H1 (cell line): ENCODE measurements at regions not wholly inside any gene's neighbourhood (a gene's known extent, or its start where the extent isn't known, plus 50 kb on each side); places are given as distances from the start of the nearest gene placed in this dataset.
A peak's percentile ranks its signal among the peaks of the same experiment; 100 is the strongest.

Source experiments
- CTCF ChIA-PET: fragments of 300-600 bp; sonication (Branson Sonifier 250); formaldehyde crosslinking; loops from one replicate; lab custom pipeline; 2021; ENCODE audit not compliant: partially characterized antibody; lab: Charles Lee
- POLR2A ChIA-PET: fragments of 300-600 bp; sonication (Branson Sonifier 250); formaldehyde crosslinking; loops from one replicate; lab custom pipeline; 2021; ENCODE audit warnings: inconsistent platforms; ENCODE audit not compliant: partially characterized antibody; lab: Charles Lee
- DNase-seq, 2 experiments: peaks; one replicate each; pipeline versions ENCODE4 v3.0.0 to v3.0.0-alpha.2; 2010 to 2022; ENCODE audit warnings: low spot score in 2 of 2, low read depth in 1 of 2, mixed read lengths in 1 of 2
- FAIRE-seq: peaks from 2 replicates; lab custom pipeline; 2011; peaks lifted over from hg19 to GRCh38; lab: Jason Lieb, UNC
- H2AFZ ChIP-seq: 2 replicates; pipeline ENCODE4 v1.8.1; 2012; ENCODE audit warnings: low read length, inconsistent platforms
- H2AK5ac ChIP-seq: 2 replicates; pipeline ENCODE4 v1.6.1; 2013; ENCODE audit warnings: low read depth, low read length
- H2BK120ac ChIP-seq: replicated peaks from 2 replicates; pipeline ENCODE3; 2013; ENCODE audit warnings: low read depth, low read length, inconsistent platforms
- H2BK12ac ChIP-seq: 2 replicates; pipeline ENCODE4 v1.6.1; 2013; ENCODE audit warnings: low read depth, low read length
- H2BK15ac ChIP-seq: 2 replicates; pipeline ENCODE4 v1.6.1; 2013; ENCODE audit warnings: low read length
- H2BK20ac ChIP-seq: 2 replicates; pipeline ENCODE4 v1.6.1; 2013; ENCODE audit warnings: low read length
- H2BK5ac ChIP-seq: 2 replicates; pipeline ENCODE4 v1.6.1; 2013; ENCODE audit warnings: low read depth, low read length
- H3K14ac ChIP-seq: 2 replicates; pipeline ENCODE4 v1.6.1; 2013; ENCODE audit warnings: inconsistent platforms; ENCODE audit not compliant: insufficient read length
- H3K18ac ChIP-seq: 2 replicates; pipeline ENCODE4 v1.6.1; 2013; ENCODE audit warnings: low read length; ENCODE audit errors: extremely low read depth
- H3K23ac ChIP-seq: 2 replicates; pipeline ENCODE4 v1.6.1; 2013; ENCODE audit warnings: inconsistent platforms; ENCODE audit not compliant: insufficient read length
- H3K23me2 ChIP-seq: 2 replicates; pipeline ENCODE4 v1.6.1; 2013; ENCODE audit warnings: low read depth, low read length
- H3K27ac ChIP-seq: 2 replicates; pipeline ENCODE4 v1.6.1; 2011; ENCODE audit warnings: low read depth, low read length, inconsistent platforms
- H3K27me3 ChIP-seq, 4 experiments: replicated peaks in 1 of 4; 1 replicate in 1 of 4; 2 replicates in 3 of 4; pipeline versions ENCODE4 v1.6.1 to v1.8.1; 2011 to 2013; ENCODE audit warnings: low read length in 3 of 4, mild to moderate bottlenecking in 3 of 4, inconsistent platforms in 2 of 4, mixed read lengths in 2 of 4, moderate library complexity in 1 of 4; ENCODE audit not compliant: control insufficient read depth in 3 of 4, insufficient read depth in 3 of 4; ENCODE audit errors: extremely low read depth in 1 of 4
- H3K36me3 ChIP-seq, 4 experiments: 2 replicates each; pipeline versions ENCODE4 v1.6.1 to v1.8.1; 2011 to 2013; ENCODE audit warnings: mild to moderate bottlenecking in 4 of 4, low read length in 3 of 4, moderate library complexity in 2 of 4, control low read depth in 1 of 4, inconsistent platforms in 1 of 4; ENCODE audit not compliant: insufficient read depth in 4 of 4, control insufficient read depth in 2 of 4
- H3K4ac ChIP-seq: replicated peaks from 2 replicates; pipeline ENCODE3; 2013; ENCODE audit warnings: low read length, low read depth, mixed read lengths, inconsistent platforms; ENCODE audit not compliant: insufficient read length
- H3K4me1 ChIP-seq, 4 experiments: replicated peaks in 1 of 4; 1 replicate in 1 of 4; 2 replicates in 3 of 4; pipeline versions ENCODE4 v1.6.1 to v1.8.1; 2011 to 2013; ENCODE audit warnings: low read length in 3 of 4, inconsistent platforms in 2 of 4, mixed read lengths in 1 of 4; ENCODE audit not compliant: insufficient read depth in 4 of 4, control insufficient read depth in 3 of 4
- H3K4me2 ChIP-seq, 2 experiments: 2 replicates each; pipeline versions ENCODE4 v1.6.1 to v1.8.1; 2011 to 2013; ENCODE audit warnings: low read depth in 2 of 2, low read length in 2 of 2, control low read depth in 1 of 2, inconsistent platforms in 1 of 2, mild to moderate bottlenecking in 1 of 2; ENCODE audit not compliant: insufficient read depth in 1 of 2
- H3K4me3 ChIP-seq, 4 experiments: fragments of 200-600, 300-600 bp in 1 of 4; sonication (generic), shearing (Covaris generic), sonication (Bioruptor Twin) in 1 of 4; 2 replicates each; pipeline versions ENCODE4 v1.5.1 to v1.8.1; 2011 to 2016; ENCODE audit warnings: low read length in 4 of 4, low read depth in 3 of 4, control low read depth in 2 of 4, inconsistent platforms in 2 of 4, mild to moderate bottlenecking in 2 of 4, mixed read lengths in 1 of 4, moderate library complexity in 1 of 4; ENCODE audit not compliant: insufficient read depth in 2 of 4; ENCODE audit errors: extremely low read depth in 1 of 4
- H3K56ac ChIP-seq: replicated peaks from 2 replicates; pipeline ENCODE3; 2013; ENCODE audit warnings: low read depth, mild to moderate bottlenecking, mixed read lengths, low read length, inconsistent platforms; ENCODE audit not compliant: insufficient read length
- H3K79me1 ChIP-seq: 2 replicates; pipeline ENCODE4 v1.6.1; 2013; ENCODE audit warnings: low read depth, low read length, control low read depth
- H3K79me2 ChIP-seq, 2 experiments: 2 replicates each; pipeline versions ENCODE4 v1.6.1 to v1.8.1; 2012 to 2013; ENCODE audit warnings: low read length in 2 of 2, mild to moderate bottlenecking in 2 of 2, inconsistent platforms in 1 of 2; ENCODE audit not compliant: insufficient read depth in 2 of 2, control insufficient read depth in 1 of 2
- H3K9ac ChIP-seq, 4 experiments: replicated peaks in 1 of 4; 1 replicate in 1 of 4; 2 replicates in 3 of 4; pipeline versions ENCODE4 v1.6.1 to v1.8.1; 2011 to 2013; ENCODE audit warnings: low read depth in 3 of 4, low read length in 3 of 4, control low read depth in 2 of 4, mild to moderate bottlenecking in 2 of 4, moderate library complexity in 2 of 4, inconsistent platforms in 1 of 4; ENCODE audit errors: extremely low read depth in 1 of 4
- H3K9me3 ChIP-seq, 2 experiments: 2 replicates each; pipeline versions ENCODE4 v1.6.1 to v1.8.1; 2012 to 2013; ENCODE audit warnings: mild to moderate bottlenecking in 2 of 2, moderate library complexity in 2 of 2, control low read depth in 1 of 2, inconsistent platforms in 1 of 2, low read depth in 1 of 2, low read length in 1 of 2, mixed read lengths in 1 of 2; ENCODE audit not compliant: insufficient read depth in 2 of 2
- H4K20me1 ChIP-seq, 2 experiments: replicated peaks in 1 of 2; 2 replicates each; pipeline versions ENCODE3 to v1.8.1; 2011 to 2013; ENCODE audit warnings: inconsistent platforms in 2 of 2, low read length in 2 of 2, mild to moderate bottlenecking in 1 of 2; ENCODE audit not compliant: insufficient read depth in 2 of 2, control insufficient read depth in 1 of 2
- H4K5ac ChIP-seq: 2 replicates; pipeline ENCODE4 v1.6.1; 2013; ENCODE audit warnings: low read length, low read depth, mixed read lengths, inconsistent platforms; ENCODE audit not compliant: insufficient read length
- H4K8ac ChIP-seq: 2 replicates; pipeline ENCODE4 v1.8.0; 2013; ENCODE audit warnings: mild to moderate bottlenecking, moderate library complexity, low read length, inconsistent platforms; ENCODE audit not compliant: insufficient read depth; ENCODE audit errors: extremely low read depth
- H4K91ac ChIP-seq: replicated peaks from 2 replicates; pipeline ENCODE3; 2013; ENCODE audit warnings: low read length, mixed read lengths, inconsistent platforms; ENCODE audit not compliant: insufficient read length
- EGR1 ChIP-seq: IDR thresholded peaks from 2 replicates; pipeline ENCODE4 v1.6.1; 2011; ENCODE audit warnings: low read depth, low read length, borderline replicate concordance
- WGBS, 2 experiments: shearing (Covaris generic) in 1 of 2; methylation state at CpG; one replicate each; pipeline versions ENCODE4 v1.1.6 to v1.1.7; 2013 to 2015; ENCODE audit warnings: low lambda C conversion rate in 2 of 2, mixed read lengths in 2 of 2, inconsistent platforms in 1 of 2, low coverage in 1 of 2, missing lambda C conversion rate in 1 of 2; ENCODE audit not compliant: insufficient replicate concordance in 2 of 2, insufficient coverage in 1 of 2, insufficient read length in 1 of 2; ENCODE audit errors: extremely low coverage in 1 of 2, missing lambda C conversion rate in 1 of 2; 5-methylcytosine and 5-hydroxymethylcytosine counted together

- Histone ChIP-seq H3K9me3 (no peaks in the 10 kb centered on the region), H3K9ac (no peak overlapping the region), H2AK5ac (no peak overlapping the region), H2BK20ac (no peak overlapping the region), H3K14ac (no peak overlapping the region), H2BK5ac (no peak overlapping the region), H3K4ac (no peak overlapping the region), H4K8ac (no peak overlapping the region; the same call in 1 of the 2 replicates), H3K79me2 (no peaks in the 10 kb centered on the region), H3K36me3 (no peaks in the 10 kb centered on the region), H3K27me3 (no peaks in the 10 kb centered on the region), H2BK15ac (no peak overlapping the region), H3K4me3 (no peak overlapping the region), H4K91ac (no peak overlapping the region), H4K20me1 (no peaks in the 10 kb centered on the region), H3K23me2 (no peaks in the 10 kb centered on the region), H3K23ac (no peak overlapping the region), H4K5ac (no peak overlapping the region), H3K79me1 (no peaks in the 10 kb centered on the region), H2BK12ac (no peak overlapping the region), H3K4me1 (peaks cover 0 to 6% (median 1%) of the 10 kb centered on the region in 4 experiments; a peak in 4 of 7 replicates), H3K27ac (no peak overlapping the region), H3K4me2 (no peak overlapping the region), H2AFZ (0 out of 2 replicates have a peak overlapping the region, but pooled peaks have one; percentile 45), H3K18ac (no peak overlapping the region), H3K56ac (no peak overlapping the region), H2BK120ac (no peak overlapping the region)
- ChIA-PET CTCF (interaction anchor here (0.6 to 1.2 kb wide), 3 partner anchors 11 to 754 kb away, joined by 3 read pairs; no protein-coding TSS in a partner anchor), POLR2A (no interaction called here)
- FAIRE-seq (no peak), DNase-seq (no peak)
- 90% methylated on average over 12 of the region's 14 CpGs; no CpG with 5 or more reads in 1 of the 2 experiments for WGBS, 2 experiments
- TF ChIP-seq EGR1: no peak
Observed at GRCh38 chr13:109369353-109370052, 416.9 kb downstream of the IRS2 start.
